Occipital lobe (tissue), 1 donor: ENCODE measurements at regions not wholly inside any gene's neighbourhood (a gene's known extent, or its start where the extent isn't known, plus 50 kb on each side); places are given as distances from the start of the nearest gene placed in this dataset.

Experiments used
- DNase-seq: peaks from one replicate; lab custom pipeline; 2025; lab: John Stamatoyannopoulos, UW

DNA sequence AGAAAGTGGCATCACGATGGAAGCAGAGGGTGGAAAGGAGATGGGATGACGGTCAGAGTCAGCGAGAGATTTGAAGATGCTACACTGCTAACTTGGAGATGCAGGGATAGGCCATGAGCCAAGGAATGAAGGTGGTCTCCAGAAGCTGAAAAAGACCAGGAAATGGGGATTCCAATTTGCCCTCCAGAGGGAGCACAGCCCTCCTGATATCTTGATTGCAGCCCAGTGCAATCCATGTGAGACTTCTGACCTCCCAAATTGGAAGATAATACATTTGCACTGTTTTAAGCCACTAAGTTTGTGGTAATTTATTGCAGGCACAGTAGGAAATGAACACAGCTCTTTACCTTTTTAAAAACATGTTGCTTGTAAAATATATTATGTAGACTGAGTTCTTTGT lies 549.5 kb downstream of the VRK1 start:
- DNase-seq, result no peak

DNA sequence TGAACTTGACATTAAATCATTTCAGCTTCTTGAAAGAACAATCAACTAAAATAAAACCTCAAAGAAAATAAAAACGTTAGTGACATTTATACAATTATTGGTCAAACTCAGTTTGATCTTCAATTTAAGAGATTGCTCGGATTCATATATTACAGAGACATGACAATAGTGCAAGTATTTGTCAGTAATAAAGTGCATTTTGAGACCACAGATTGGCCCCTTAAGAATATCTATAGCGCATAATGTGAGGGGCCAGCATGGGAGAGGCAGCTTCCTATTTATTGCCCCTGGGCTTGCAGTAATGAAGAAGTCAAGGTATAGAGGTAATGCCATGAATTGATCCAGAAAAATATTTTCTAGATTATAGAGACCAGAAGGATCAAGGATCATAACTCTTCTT lies 552.3 kb downstream of the VRK1 start:
- no peak for DNase-seq

DNA sequence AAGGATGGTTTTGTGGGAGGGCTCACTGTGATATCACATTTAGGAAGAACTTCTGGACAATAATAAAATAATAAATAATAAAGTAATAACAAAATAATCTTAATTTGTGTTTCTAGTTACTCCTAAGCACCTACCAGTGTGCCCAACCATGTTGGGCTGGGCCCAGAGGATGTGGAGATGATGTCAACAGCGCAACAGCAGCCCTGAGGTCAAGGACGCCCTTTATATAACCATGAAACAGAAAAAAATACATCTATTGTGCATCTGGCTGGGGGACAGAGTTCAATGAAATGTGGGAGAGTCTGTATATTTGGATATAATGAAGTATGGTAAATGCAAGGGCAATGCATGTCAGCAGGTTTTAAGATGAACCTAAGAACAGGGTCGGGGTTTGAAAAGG lies 552.8 kb downstream of the VRK1 start:
- no peak for DNase-seq

DNA sequence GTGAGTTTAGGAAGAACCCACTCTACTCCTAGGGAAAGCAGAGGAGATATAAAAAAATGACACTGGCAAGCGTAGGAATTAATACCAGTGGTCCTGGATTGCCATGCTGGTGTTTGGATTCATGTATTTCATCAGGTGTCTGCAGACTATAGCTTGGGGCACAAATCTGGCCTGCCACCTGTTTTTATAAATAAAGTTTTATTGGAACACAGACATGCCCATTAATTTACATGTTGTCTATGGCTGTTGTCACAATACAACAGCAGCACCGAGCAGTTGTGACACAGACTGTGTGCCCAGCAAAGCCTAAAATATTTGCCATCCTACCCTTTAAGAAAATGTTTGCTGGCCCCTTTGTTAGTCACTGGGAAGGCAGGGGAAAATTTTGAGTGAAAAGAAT lies 553.2 kb downstream of the VRK1 start:
- DNase-seq, result no peak

DNA sequence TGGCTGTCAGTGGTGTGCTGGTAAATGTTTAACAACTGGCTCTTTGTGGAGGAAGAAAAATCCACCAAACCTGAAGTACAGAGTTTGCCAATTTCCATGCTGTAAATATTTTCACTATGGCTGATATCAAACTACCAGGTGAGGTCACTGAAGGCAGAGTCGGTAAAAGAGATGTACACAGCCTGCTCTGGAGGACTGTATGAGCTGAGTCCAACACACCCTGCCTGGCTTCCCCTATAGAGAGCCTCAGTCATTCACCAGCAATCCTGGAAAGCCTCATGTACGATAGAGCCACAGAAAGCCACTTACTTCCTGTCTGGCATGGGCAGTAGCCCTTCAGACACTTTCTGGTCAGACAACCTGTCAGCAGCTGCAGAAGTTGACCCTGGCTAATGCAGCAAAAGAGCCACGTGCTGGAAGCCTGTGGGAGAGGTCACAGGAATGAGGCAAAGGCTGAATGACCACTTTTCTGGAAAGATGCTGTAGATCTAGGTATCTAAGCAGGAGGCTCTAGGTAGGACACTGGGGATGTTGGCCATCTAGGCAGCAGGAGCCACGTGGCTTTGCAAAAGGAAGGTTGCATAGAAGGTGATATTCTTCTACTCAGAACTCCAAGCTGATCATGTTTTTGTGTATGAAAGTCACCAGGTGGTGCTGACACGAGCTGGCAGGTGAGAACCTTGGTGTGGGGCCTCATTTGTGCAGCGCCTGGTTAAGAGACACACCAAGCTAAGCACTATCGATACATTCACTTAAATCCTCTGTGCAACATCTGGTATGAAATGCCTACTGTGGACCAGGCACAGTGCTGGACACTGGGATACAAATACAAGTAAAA lies 553.9 kb downstream of the VRK1 start:
- no peak for DNase-seq

DNA sequence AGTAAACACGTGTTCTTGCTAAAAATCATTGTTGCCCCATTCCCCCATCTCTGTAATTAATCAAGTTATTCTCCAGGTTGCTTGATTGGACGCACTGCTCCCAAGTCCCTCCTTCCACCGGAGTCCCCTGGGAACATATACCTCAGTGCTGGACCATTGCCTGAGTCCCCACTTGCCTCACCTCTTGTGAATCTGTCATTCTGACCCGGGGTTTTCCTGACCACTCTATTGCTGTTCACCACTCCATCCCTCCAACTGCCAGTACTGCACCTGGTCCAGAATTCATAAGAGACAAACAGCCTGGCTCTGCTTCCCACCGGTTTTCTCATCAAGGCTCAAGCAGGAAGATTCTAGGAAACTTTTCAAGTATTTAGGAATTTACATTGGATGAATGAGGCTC lies 555.9 kb downstream of the VRK1 start:
- DNase-seq, result no peak

DNA sequence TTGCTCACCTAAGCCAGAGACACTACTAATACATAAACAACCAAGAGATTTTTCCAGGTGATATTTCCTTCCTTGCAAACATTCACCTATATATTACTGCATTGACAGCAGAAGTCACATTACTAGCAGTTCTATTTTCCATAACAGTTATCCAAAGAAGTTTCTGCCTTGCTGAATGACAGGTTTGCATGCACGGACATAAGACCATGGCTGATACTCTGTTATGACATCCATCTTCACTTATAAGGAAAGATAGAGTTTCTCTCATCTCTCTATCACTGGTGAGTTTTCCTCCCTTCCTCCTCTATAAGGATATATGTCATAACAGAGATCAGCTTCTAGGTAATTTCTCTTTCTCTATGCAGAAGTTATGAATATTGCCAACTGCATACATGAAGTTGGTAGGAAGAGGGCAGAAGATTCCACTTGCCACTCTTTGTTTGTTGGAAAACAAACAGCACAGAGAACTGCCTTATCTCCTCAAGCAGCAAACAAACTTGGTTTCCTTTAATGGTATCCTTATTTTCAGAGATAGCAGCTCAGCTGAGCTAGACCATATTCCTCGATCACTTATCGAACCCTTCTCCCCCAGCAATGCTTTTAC lies 557.0 kb downstream of the VRK1 start:
- DNase-seq, result no peak

DNA sequence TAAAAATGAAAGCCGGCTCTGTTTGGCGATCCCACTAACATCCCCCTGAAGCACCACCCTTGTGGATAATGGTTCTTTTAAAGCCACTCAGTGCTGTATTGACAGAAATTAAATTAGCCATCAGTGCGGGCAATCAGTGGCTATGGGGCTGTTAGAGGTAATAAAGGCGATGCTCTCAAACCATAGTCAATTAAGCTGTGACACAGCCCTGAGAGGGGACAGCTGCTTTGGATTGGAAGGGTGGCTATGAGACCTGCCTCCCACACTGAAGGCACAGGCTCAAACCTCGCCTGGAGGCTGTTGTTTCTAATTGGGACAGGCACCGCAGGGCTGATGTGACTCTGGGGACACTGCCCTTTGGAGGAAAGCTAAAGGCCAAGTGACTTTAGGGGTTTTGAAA lies 562.2 kb downstream of the VRK1 start:
- no peak for DNase-seq

DNA sequence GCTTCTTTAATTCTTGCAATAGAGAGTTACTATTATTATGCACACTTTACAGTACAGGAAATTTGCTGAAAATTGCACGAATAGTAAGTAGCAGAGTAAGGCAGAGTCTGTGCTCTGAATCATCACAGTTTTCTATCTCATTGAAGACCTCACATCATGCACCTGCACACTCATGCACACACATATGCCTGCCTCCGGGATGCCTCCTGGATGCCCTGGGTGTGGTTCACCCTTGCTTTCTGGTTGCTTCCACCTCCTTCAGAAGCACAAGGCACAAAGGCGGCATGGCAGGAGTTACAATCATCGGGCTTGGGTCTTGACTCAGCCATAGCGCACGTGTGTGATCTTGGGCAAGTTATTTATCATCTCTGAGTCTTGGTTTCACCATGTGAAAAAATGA lies 564.0 kb downstream of the VRK1 start:
- DNase-seq, result no peak

DNA sequence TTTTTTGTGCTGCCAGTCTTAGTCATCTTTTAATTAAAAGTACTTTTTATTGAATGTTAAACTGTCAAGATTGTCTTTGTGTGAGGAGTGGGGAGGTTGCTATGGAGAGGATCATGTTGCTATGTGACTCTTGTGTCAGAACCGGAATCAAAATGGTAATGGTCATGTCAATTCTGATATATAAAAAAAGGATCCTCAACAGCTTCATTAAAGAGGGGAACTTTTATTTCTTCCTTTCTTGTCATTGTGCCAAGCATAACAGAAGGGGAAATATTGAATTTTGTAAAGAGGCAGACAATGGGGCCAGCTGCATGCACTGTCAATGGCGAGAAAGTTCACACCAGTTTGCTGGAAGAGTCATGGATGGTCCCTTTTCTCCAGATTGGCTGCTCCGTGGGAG lies 564.8 kb downstream of the VRK1 start:
- DNase-seq, result no peak

DNA sequence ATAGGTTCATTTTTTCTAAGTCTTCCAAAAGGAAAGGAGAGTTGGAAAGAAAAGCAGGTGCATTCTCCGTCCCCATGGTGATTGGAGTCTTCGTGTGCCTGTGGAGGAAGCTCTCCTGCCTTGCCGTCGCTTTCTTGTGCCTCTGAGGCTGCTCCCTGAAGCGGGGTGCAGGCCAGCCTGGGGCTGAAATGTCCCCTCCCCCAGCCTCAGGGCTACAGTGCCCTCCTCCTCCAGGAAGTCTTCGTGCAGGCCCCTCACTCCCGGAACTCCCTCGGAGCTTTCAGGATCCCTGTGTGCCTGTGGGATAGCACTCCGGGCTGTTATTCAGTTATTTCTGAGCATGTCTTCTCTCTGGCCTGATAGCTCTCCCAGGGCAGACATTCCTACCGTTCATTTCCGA lies 569.2 kb downstream of the VRK1 start:
- DNase-seq, result no peak

DNA sequence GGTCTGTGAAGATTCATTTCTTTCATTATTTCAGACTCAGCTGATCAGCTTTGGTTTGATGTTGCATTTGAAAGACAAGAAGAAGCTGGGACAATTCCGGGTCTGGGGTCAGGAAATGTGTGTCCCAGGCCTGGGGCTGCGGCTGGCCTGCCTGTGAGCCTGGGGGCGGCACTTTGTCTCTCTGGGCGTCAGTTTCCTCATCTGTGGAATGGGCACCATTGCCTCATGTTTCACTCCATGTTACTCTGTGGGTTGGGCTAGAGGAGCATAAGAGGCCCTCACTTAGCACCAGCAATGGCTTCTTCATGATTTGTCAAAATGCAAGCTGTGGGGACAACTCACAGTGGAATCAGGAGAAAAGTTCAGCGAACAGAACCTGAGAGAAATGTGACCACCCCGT lies 570.1 kb downstream of the VRK1 start:
- DNase-seq, result no peak

DNA sequence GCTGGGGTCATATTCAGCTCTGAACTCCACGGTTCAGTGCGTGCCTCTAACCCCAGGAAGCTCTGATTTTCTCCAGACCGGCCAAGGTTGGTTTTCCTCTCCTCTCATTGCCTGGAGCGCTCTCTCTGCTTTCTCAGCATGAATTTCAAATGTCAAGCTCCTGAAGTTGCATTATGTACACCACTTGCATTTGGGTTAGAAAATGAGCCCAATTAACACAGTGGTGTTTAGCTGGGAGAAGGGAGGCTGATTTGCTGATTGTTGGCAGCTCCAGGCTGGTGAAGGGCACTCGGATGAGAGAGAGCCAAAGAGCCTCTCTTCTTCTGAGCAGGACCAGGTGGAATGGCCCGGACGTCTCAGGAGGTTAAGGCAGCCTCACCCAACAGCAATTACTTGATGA lies 570.9 kb downstream of the VRK1 start:
- no peak for DNase-seq

DNA sequence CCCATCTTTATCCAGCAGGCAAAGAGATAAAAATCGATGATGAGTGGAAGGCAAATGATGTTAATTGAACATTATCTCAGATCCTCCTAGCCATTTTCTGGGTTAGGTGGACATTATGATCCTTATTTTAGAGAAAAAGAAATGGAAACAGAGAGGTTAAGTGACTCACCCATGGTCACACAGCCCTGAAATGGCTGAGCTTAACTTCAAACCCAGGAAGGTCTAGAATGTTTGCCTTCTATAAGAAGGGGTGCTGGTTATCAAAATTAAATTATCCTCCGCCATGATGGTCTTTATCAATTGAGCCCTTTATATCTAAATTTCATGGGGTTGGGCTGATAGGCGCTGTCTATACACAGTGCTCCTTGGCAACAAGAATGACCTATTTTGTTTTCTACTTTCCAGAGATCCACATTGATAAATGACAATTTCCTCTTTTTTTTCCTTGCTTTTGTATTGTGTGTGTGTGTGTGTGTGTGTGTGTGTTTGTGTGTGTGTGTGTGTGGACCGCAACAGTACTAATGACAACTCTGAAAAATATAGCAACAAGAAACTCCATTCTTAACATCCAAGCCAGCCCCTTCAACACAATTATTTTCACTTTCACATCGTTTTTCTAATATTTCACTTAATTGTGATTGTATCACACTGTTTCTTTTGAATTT lies 571.9 kb downstream of the VRK1 start:
- no peak for DNase-seq

DNA sequence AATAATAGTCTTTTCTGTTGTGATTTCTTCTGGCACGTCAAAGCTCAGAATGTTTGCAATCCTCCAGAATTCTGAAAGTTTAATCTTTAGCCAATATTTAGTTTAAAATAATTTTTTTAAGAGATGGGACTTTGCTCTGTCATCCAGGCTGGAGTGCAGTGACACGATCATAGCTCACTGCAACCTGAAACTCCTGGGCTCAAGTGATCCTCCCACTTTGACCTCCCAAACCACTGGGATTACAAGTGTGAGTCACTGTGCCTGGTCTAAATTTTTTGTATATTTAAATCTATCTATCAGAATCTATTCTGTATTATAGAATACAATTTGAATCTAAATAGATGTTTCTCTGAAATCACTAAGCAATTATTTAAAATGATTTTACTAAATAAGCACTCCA lies 572.7 kb downstream of the VRK1 start:
- DNase-seq, result no peak

DNA sequence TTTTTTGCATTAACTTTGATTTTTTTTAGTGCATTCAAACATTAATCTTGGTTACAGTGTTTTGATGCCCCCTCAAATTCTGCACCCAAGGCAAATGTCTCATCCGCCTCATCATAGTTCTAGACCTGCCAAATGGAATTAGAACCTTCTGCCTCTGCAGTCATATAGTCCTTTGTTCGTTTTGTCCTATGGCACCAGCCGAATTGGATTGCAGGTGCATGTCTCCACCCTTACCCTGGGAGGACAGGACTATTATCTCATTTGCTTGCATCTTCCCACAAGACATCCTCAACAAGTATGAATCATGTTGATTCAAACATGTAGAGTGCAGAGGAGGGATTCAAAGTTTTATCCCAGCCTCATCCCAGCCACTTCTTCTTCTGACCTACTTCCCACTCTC lies 579.1 kb downstream of the VRK1 start:
- no peak for DNase-seq

DNA sequence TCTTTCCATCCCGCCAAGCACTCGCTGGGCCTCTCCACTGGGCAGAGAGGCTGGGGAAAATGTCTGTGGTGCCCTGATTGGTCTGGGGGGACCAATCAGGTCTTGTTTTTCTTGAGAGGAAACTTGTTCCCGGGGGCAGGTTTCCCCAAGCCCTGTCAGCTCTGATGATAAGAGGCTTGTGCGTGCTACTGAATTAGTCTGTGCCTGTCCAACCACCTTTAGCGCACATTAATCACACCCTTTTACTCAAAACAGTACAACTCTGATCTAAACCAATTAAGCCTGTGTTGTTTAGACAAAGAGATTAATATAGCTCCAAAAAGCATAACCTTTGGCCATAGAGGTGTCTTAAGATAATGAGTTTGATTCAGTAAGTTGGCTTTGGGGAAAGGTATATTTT lies 580.4 kb downstream of the VRK1 start:
- no peak for DNase-seq

DNA sequence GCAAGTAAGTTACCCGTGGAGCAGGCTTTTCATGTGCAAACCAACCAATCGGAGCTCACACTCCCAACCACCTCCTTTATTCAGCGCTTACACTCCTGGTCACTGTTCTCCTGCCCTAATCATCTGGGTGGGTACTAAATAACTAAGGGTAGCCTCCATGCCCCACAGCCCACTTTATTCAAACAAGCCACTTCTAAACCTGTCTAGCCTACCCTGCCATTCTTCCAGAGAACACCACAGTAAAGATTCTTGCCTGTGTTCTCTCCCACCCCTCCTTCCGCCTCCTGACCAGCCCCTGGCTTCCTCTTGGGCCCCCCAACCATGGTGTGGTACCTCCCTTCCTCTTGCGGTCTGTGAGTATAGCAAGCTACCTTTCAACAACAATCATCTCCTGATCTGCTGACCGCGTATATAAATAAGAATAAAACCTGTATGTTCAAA lies 581.9 kb downstream of the VRK1 start:
- no peak for DNase-seq

DNA sequence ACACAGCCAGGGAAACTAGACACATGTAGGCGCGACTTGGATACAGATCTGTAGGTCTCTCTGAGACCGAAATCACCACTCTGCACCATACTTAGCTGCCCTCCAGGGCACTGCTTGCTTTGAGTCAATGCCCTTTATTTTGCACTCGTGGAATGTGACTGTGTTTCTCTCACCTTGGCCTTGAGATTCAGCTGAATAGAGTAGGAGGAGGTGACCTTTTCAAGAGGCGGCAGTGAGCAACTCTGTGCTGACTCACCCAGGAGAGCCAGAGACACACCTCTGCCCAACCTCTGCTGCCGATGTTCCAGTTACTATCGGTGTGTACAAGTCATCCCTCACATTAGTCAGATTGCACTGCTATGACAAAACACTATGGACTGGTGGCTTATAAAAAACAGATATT lies 583.4 kb downstream of the VRK1 start:
- DNase-seq, result no peak

DNA sequence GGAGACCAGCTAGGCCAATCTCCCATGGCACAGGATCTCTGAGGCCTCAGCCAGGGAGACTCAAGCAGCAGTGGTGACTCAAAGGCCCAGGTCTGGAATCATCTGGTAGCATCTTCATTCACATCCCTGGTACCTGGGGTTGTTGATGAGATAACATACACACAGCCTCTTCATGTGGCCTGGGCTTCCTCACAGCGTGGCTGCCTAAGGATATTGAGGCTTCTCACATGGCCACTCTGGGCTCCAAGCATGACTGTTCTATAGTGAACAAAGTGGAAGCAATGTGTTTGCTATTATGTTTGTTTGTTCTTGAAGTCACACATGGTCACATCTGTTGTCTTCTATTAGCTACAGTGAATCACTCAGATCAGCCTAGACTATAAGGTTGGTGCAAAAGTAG lies 584.1 kb downstream of the VRK1 start:
- no peak for DNase-seq

DNA sequence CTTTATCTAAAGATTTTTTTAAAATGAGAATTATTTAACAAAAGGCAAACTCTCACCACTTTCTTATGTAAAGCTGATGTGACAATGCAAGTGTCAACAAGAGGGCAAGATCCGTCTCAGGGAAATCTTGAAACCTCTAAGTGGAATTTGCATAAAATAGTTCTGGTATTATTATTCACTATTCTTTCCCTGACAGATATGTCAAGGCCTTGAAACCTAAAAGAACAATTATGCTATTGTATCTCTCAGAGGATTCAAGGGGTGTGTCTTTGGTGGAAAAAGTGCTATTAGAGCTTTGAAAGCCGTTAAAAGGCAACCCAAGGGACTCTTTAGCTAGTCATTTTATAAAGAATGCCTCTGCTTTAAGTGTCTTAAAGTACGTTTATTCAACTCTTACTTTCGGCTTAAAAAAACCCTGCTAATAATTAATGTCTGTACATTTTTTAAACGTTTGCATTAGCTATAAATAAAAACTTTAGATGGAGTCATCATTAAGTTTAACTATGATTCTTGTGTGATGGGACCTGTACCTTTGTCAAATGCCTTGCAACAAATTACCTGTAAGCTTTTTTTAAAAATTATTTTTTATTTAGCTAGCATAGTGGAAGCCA lies 585.5 kb downstream of the VRK1 start:
- DNase-seq, result no peak

DNA sequence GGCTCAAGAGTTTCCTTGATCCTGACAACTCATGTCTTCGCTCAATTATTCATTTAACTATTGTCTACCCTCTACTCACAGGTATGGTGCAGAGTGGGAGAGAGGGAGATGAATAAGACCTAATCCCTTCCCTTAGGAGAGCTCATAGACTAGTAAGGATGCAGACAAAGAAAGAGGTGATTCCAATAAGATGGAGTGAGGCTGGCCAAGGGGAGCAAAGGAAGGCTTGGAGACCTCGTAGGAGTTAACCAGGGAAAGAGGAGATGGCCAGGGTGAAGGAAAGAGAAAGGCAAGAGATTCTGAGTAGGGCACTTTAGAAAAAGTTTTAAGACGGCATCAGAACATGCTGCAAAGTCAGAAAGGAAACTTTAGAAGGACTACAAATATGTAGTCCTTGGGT lies 588.5 kb downstream of the VRK1 start:
- no peak for DNase-seq
